Naive B cell (primary cell): ENCODE measurements at regions not wholly inside any gene's neighbourhood (a gene's known extent, or its start where the extent isn't known, plus 50 kb on each side); places are given as distances from the start of the nearest gene placed in this dataset.
A peak's percentile ranks its signal among the peaks of the same experiment; 100 is the strongest.

Experiments used
- ATAC-seq, 2 donors: fragments of 150-1000 bp; cut with Tn5 transposase; 2 replicates each; pipeline ENCODE4 v1.10.0; 2021; ENCODE audit warnings: low read depth in 2 of 2, mild to moderate bottlenecking in 2 of 2, moderate library complexity in 2 of 2
- DNase-seq: peaks from one replicate; pipeline ENCODE4 v3.0.0; 2022
- H3K27ac Mint-ChIP-seq, 6 donors: one replicate each; pipeline ENCODE4 v1.8.0; 2020 to 2022; ENCODE audit warnings: mild to moderate bottlenecking in 6 of 6, mixed read lengths in 6 of 6, moderate library complexity in 5 of 6, inconsistent platforms in 2 of 6
- H3K27me3 Mint-ChIP-seq, 3 donors: one replicate each; pipeline ENCODE4 v1.8.0; 2021 to 2022; ENCODE audit warnings: mixed read lengths in 3 of 3, mild to moderate bottlenecking in 1 of 3
- H3K36me3 Mint-ChIP-seq, 2 donors: one replicate each; pipeline ENCODE4 v1.8.0; 2020 to 2022; ENCODE audit warnings: mixed read lengths in 2 of 2, inconsistent platforms in 1 of 2, mild to moderate bottlenecking in 1 of 2
- H3K4me1 Mint-ChIP-seq, 3 donors: one replicate each; pipeline ENCODE4 v1.8.0; 2020 to 2022; ENCODE audit warnings: mixed read lengths in 3 of 3, inconsistent platforms in 1 of 3, mild to moderate bottlenecking in 1 of 3, moderate library complexity in 1 of 3
- H3K4me3 Mint-ChIP-seq, 8 donors: one replicate each; pipeline ENCODE4 v1.8.0; 2020 to 2022; ENCODE audit warnings: mild to moderate bottlenecking in 8 of 8, mixed read lengths in 8 of 8, moderate library complexity in 8 of 8, inconsistent platforms in 2 of 8
- H3K9me3 Mint-ChIP-seq, 7 donors: one replicate each; pipeline ENCODE4 v1.8.0; 2020 to 2022; ENCODE audit warnings: mixed read lengths in 7 of 7, mild to moderate bottlenecking in 5 of 7, inconsistent platforms in 2 of 7, moderate library complexity in 1 of 7

DNA sequence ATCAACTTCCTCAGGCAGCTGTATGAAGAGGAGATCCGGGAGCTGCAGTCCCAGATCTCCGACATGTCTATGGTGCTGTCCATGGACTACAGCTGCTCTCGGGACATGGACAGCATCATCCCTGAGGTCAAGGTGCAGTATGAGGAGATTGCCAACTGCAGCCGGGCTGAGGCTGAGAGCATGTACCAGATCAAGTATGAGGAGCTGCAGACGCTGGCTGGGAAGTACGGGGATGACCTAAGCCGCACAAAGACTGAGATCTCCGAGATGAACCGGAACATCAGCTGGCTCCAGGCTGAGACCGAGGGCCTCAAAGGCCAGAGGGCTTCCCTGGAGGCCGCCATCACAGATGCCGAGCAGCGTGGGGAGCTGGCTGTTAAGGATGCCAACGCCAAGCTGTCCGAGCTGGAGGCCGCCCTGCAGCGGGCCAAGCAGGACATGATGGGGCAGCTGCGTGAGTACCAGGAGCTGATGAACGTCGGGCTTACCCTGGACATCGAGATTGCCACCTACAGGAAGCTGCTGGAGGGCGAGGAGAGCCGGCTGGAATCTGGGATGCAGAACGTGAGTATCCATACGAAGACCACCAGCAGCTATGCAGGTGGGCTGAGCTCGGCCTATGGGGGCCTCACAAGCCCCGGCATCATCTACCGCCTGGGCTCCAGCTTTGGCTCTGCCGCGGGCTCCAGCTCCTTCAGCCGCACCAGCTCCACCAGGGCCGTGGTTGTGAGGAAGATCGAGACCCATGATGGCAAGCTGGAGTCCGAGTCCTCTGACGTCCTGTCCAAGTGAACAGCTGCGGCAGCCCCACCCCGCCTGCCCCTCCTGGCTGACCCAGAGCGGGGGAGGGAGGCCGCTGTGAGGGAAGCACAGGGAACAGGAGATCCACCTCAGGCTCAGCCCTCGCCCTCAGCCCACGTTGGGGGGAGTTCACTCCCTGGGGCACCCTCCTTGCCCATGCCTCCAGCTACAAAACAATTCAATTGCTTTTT is 84.0 kb downstream of the SEC61B start:
- Mint-ChIP-seq H3K27ac (peak overlapping the region in 1 of 6 donors; percentile 45), H3K4me1 (no peaks in the 10 kb centered on the region), H3K9me3 (no peaks in the 10 kb centered on the region), H3K27me3 (peaks cover 3 to 26% (median 21%) of the 10 kb centered on the region in 3 donors), H3K36me3 (no peaks in the 10 kb centered on the region), H3K4me3 (peak overlapping the region in 1 of 8 donors; percentile 42)
- ATAC-seq = no peak
- DNase-seq = no peak

DNA sequence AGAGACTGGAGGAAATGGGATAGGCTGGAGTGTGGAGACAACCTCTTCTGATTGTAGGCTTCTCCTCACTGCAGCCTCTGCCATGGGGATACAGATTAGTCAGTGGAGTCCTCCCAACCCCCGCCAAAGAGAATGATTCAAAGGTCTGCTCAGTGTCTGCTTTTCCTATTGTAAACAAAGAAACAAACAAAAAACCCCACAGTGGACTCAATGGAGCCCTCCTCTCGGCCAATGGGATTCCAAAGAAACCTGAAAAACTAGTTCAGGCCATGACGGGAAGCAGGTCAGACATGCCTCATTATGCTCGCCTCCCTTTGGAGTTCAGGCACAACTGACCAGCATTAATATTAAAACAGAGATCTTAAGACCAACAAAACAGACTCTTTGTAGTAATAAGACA is 85.8 kb downstream of the SEC61B start:
- Mint-ChIP-seq H3K27me3 (peaks cover 3 to 21% (median 19%) of the 10 kb centered on the region in 3 donors), H3K36me3 (no peaks in the 10 kb centered on the region), H3K4me1 (no peaks in the 10 kb centered on the region), H3K4me3 (no peak overlapping the region), H3K27ac (no peak overlapping the region), H3K9me3 (no peaks in the 10 kb centered on the region)
- ATAC-seq = no peak
- DNase-seq = no peak

DNA sequence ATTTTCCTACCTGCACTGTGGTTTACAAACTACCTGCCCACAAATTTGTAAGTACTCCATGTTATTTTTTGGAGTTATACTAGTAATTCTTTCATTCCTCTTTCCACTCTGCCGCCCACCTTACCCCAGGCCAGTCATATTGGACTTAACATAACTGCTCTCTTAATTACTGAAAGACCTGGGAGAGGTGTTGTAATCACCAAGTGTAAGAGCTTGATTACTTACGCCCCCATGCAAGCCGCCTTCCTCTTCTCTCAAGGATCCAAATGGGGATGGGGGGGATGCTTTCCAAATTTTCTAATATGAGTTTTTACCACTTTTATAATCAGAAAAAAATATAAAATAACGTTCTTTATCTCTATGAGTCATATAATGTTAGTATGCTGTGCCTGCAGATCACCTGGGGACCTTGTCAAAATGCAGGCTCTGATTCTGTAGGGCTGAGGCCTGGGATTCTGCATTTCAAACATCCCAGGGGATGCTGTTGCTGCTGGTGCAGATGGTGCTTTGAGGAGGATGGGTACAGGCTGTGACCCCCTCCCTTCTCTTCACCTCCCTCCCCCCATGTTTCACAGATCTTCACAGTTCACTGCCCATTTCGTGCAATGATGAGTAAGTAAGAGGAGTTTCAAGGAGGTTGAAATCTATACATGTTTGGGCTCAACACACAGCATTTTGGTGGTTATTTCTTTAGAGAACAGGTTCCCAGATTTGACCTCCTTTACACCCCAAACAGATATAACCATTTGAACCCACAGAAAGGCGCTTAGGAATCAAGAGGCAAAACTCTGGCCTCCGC is 87.3 kb downstream of the SEC61B start:
- Mint-ChIP-seq H3K27me3 (peaks cover 0 to 13% (median 11%) of the 10 kb centered on the region in 3 donors), H3K9me3 (no peaks in the 10 kb centered on the region), H3K4me1 (no peaks in the 10 kb centered on the region), H3K27ac (no peak overlapping the region), H3K4me3 (no peak overlapping the region), H3K36me3 (no peaks in the 10 kb centered on the region)
- no peak for DNase-seq
- ATAC-seq = no peak

DNA sequence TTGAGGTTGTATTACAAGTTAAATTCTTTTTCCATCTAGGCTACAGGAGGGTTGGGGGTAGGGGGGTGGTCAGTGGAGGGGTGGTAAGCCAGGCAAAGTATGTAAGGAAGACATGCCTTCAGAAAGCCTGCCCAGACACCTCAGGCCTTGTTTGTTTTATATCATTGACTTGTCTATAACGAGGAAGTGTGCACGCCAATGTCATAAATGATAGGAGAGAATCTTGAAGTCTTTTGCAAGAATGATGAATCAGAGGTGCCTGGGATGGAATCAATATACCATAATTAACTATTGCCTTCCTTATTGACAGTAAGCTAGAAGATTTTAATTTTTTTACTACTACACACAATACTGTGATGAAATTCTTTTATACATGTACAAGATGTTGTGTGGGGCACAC is 90.7 kb downstream of the SEC61B start:
- DNase-seq = no peak
- no peak for ATAC-seq
- Mint-ChIP-seq H3K27me3 (peaks cover 0 to 21% (median 20%) of the 10 kb centered on the region in 3 donors), H3K4me1 (no peaks in the 10 kb centered on the region), H3K27ac (peak overlapping the region in 1 of 6 donors; percentile 5), H3K4me3 (no peak overlapping the region), H3K36me3 (no peaks in the 10 kb centered on the region), H3K9me3 (no peaks in the 10 kb centered on the region)

DNA sequence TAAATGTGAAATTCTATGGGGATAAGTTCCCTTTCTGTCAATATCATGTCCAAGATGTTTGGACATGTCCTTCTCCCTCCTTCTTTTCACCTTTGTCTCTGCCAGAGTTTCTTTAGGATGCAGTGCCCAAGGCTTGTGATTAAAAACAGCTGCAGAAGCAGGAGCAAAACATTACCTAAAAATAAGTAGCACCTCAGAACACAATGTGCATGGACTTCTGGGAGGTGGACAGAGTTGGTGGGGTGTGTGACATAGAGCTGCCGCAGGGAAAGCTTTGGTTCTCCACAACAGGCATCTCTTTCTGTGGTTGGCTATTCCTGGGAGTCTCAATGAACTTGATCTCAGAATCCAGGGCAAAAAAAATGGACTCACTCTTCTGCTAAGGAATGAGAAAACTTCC is 97.0 kb downstream of the SEC61B start:
- ATAC-seq (no peak), DNase-seq (no peak)
- Mint-ChIP-seq H3K9me3 (no peaks in the 10 kb centered on the region), H3K4me3 (no peak overlapping the region), H3K27me3 (peaks cover 7 to 36% (median 28%) of the 10 kb centered on the region in 3 donors), H3K4me1 (no peaks in the 10 kb centered on the region), H3K27ac (no peak overlapping the region), H3K36me3 (no peaks in the 10 kb centered on the region)

DNA sequence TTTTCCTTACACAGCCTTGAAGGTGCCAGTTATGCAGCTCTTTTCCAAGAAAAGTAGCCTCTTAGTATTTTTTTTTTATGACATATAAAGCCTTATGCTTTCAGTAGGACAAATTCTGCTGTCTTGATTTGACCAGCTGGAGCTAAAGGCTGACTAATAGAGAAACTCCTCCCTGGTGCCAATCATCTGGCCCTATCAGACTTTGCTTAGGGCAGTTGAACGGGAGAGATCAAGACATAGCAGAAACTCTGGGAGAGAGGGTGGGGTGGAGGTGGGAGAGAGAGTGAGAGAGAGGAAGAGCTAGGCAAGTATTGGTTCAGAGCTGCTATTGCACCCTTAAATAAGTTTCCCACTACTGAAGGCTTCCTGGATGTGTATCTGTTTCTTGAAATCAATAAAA is 100.2 kb downstream of the SEC61B start:
- Mint-ChIP-seq H3K4me1 (peaks cover 4 to 11% (median 7%) of the 10 kb centered on the region in 3 donors), H3K4me3 (no peak overlapping the region), H3K36me3 (no peaks in the 10 kb centered on the region), H3K27ac (peak overlapping the region in 1 of 6 donors; percentile 46), H3K9me3 (peaks cover 0 to 1% (median 0%) of the 10 kb centered on the region in 7 donors), H3K27me3 (peaks cover 7 to 19% (median 14%) of the 10 kb centered on the region in 3 donors)
- DNase-seq (no peak), ATAC-seq (no peak)

DNA sequence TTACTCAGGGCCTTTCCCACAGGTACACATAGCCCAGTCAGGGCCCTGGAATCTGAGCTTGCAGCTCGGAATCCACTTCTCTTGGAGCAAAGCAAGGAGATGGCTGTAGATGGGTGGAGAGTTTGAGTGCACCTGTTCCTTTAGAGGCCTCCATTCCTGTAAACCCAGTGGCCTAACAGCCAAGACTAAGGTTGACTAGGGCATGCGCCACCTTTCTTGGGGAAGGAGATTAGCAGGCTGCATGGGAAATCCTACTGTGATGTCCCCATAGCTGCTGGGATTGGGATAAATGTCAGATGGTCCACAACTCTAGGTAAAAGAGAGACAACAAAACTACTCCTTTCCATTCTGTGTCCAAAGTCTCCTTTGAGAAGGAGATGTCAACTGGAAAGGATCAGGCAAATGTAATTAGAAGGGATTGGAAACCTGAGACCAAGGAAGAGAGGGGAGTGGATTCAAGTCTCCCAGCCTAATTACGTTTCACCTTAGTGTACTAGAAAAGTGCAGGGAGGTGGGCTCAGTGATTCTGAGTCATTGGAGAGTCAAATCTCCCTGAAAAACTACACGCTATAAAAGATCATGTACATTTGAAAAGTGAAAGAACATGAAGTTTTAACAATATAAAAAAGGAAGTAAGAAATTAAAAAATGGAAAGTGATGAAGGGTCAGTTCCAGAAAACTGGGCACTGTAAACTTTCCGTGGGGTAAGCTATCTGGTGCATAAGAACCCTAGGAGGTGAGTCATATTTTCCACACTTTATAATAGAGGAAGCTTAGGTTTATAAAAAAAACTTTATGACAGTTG is 104.2 kb downstream of the SEC61B start:
- Mint-ChIP-seq H3K4me3 (no peak overlapping the region), H3K36me3 (no peaks in the 10 kb centered on the region), H3K9me3 (peaks cover 0 to 1% (median 0%) of the 10 kb centered on the region in 7 donors), H3K27me3 (peaks cover 6 to 9% (median 7%) of the 10 kb centered on the region in 3 donors), H3K27ac (peak overlapping the region in 1 of 6 donors; percentile 68), H3K4me1 (peaks cover 4 to 11% (median 7%) of the 10 kb centered on the region in 3 donors)
- ATAC-seq = no peak
- DNase-seq = no peak

DNA sequence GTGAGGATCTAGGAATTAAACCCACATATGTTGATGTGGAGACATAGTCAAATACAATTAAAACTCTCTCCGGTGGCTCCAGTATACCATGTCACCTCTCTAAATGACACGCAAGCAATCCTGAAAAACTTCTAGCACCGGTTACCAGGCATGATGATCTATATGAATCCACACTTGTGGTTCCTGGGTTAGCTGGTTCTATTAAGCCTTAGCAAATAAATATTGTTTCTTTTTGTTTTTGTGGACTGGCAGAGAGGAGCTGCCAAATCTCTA is 104.8 kb downstream of the SEC61B start:
- no peak for DNase-seq
- Mint-ChIP-seq H3K4me1 (peaks cover 4 to 11% (median 7%) of the 10 kb centered on the region in 3 donors), H3K9me3 (peaks cover 0 to 1% (median 0%) of the 10 kb centered on the region in 7 donors), H3K4me3 (no peak overlapping the region), H3K36me3 (no peaks in the 10 kb centered on the region), H3K27me3 (peaks cover under 1 to 3% (median 2%) of the 10 kb centered on the region in 3 donors), H3K27ac (peak overlapping the region in 1 of 6 donors; percentile 68)
- no peak for ATAC-seq

DNA sequence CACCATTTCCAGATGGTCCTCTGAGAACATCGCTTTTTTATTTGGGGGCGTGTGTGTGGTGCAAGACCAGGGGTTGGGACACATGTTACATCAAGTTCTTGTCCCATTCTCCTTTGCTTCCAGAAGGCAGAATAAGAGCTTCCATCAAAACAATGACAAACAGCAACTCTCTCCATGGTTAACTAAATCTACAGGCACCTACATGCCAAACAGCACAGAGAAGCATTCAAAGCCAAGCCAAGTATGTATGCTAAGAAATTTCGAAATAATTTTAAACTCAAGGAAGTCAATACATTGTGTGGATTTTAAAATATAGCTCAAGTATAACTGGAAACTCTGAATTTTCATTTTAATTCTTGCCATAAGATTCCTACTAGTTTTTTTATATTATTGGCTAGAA is 105.6 kb downstream of the SEC61B start:
- H3K4me3 Mint-ChIP-seq = no peak overlapping the region
- DNase-seq (no peak), ATAC-seq (no peak)
- peaks cover 4 to 11% (median 7%) of the 10 kb centered on the region in 3 donors for H3K4me1 Mint-ChIP-seq
- H3K27me3 Mint-ChIP-seq = no peaks in the 10 kb centered on the region
- no peak overlapping the region for H3K27ac Mint-ChIP-seq
- peaks cover 0 to 1% (median 0%) of the 10 kb centered on the region in 7 donors for H3K9me3 Mint-ChIP-seq
- no peaks in the 10 kb centered on the region for H3K36me3 Mint-ChIP-seq

DNA sequence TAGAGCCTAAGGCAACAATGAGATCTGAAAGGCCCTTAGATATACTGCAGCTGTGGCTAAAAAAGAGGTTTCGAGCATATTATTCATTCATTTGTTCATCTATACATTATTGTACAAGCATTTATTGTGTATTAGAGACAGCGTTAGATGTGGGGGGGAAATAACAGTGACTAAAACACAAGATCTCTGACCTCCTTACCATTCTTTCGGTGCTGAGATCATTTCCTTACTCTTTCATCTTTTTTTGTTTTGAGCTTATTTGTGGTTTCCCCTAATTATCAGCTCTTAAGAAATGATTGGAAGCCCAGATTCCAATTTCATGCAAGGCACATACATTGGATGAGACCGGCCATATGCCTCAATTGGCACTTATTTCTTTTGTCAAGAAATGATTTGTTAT is 113.2 kb downstream of the SEC61B start:
- no peaks in the 10 kb centered on the region for H3K9me3 Mint-ChIP-seq
- no peaks in the 10 kb centered on the region for H3K36me3 Mint-ChIP-seq
- DNase-seq = no peak
- no peak overlapping the region for H3K27ac Mint-ChIP-seq
- peaks cover 0 to 6% (median 0%) of the 10 kb centered on the region in 3 donors for H3K4me1 Mint-ChIP-seq
- H3K4me3 Mint-ChIP-seq = no peak overlapping the region
- ATAC-seq = no peak
- H3K27me3 Mint-ChIP-seq = peaks cover 0 to 8% (median 7%) of the 10 kb centered on the region in 3 donors

DNA sequence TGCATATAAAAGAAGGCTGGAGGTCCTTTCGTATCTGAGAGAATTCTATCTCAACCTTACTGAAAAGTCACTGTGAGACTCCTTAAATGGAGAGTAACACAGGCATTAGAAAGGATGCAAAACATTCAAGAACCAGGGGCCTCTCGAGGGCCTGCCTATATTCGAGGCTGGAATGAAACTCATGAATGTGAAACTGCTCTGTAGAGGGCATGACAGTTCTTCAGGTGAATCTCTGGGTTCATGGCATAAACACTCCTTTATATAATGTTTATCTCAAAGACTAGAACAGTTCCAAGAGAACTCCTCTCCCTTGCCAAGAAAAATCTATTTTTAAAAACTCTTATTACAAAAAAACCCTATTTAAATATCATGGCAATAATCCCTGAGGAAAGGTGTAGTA is 113.9 kb downstream of the SEC61B start:
- Mint-ChIP-seq H3K4me3 (no peak overlapping the region), H3K4me1 (peaks cover 0 to 6% (median 0%) of the 10 kb centered on the region in 3 donors)

DNA sequence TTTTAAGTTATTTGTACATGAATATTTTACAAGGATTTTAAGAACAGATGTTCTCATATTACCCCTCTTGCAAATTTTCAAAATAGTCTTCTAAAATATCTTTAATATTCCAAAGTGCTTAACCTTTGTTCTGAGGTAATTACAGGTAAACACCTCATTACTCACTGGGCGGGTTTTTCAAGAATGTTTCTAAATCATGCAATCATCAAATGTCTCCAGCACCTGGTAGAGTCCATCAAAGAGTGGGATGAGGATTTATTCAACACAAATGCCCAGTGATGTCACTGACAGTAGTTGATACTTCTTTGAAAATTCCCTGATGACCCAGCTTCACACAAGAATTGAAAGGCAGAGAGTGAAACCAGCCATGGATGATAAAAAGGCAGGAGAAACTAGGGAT is 114.4 kb downstream of the SEC61B start:
- Mint-ChIP-seq H3K27me3 (peaks cover 0 to 9% (median 8%) of the 10 kb centered on the region in 3 donors), H3K4me1 (peaks cover 0 to 6% (median 0%) of the 10 kb centered on the region in 3 donors), H3K9me3 (no peaks in the 10 kb centered on the region), H3K36me3 (no peaks in the 10 kb centered on the region), H3K4me3 (no peak overlapping the region), H3K27ac (no peak overlapping the region)
- DNase-seq = no peak
- ATAC-seq = no peak

More for the DNA sequence above, 113.9 kb downstream of the SEC61B start:
- H3K9me3 Mint-ChIP-seq = no peaks in the 10 kb centered on the region
- ATAC-seq (no peak), DNase-seq (no peak)
- H3K36me3 Mint-ChIP-seq = no peaks in the 10 kb centered on the region
- no peak overlapping the region for H3K27ac Mint-ChIP-seq
- H3K27me3 Mint-ChIP-seq = peaks cover 0 to 9% (median 8%) of the 10 kb centered on the region in 3 donors

DNA sequence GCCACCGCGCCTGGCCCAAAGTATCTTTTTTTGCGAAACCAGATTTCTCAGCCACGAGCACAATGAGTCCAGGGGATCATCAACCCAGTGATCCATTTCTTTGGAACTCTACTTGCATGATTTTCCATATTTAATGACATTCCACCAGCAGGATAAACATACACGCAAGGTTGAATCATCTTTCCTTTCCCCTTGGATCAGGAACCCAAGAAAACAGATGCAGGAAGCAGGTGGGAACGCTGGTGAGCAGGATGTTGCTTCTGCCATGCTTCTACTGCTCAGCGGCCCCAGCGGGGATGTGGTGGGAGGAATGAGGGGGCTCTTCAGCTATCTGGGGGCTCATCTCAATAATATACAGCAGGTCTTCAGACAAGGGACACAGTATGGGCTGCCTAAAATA is 118.2 kb downstream of the SEC61B start:
- ATAC-seq = no peak
- H3K9me3 Mint-ChIP-seq = no peaks in the 10 kb centered on the region
- no peak overlapping the region for H3K27ac Mint-ChIP-seq
- peaks cover 0 to 14% (median 5%) of the 10 kb centered on the region in 3 donors for H3K27me3 Mint-ChIP-seq
- H3K36me3 Mint-ChIP-seq = no peaks in the 10 kb centered on the region
- H3K4me3 Mint-ChIP-seq = no peak overlapping the region
- peaks cover 0 to 6% (median 0%) of the 10 kb centered on the region in 3 donors for H3K4me1 Mint-ChIP-seq
- no peak for DNase-seq
